Central memory CD4-positive, alpha-beta T cell (primary cell): ENCODE measurements at regions not wholly inside any gene's neighbourhood (a gene's known extent, or its start where the extent isn't known, plus 50 kb on each side); places are given as distances from the start of the nearest gene placed in this dataset.
"Not testable (repeated sequence)": the region's sequence is repeated elsewhere in the genome, so short reads cannot be mapped to it uniquely, and the experiment has no call there.

ENCODE experiments used
- DNase-seq: peaks from one replicate; pipeline ENCODE4 v3.0.0; 2022

DNA sequence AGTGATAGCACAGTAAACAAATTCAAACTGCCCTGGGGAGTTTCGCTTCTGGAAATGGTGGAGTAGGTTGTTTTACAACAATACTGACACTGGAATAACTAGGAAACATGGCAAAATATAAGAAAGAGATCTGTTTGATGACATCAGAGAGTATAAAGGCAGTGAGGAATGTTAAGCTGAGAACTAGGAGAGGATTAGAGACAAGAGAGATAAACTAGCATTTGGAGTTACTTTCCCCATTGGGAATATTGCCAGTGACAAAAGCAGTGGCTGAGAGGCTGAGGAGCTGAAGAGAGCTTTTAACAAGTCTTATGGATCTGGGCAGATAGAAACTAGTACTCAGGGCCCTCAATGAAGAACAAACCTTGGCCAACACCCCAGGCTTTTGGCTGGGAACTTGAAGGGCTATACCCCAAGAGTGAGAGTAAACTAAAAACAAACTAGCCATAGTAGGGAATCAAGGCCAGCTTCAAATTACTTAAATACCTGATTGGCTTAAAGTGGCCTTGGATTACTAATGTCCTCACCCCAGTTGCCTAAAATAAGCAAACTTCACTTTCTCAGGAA lies 280.4 kb downstream of the KLF13 start:
- no peak for DNase-seq

DNA sequence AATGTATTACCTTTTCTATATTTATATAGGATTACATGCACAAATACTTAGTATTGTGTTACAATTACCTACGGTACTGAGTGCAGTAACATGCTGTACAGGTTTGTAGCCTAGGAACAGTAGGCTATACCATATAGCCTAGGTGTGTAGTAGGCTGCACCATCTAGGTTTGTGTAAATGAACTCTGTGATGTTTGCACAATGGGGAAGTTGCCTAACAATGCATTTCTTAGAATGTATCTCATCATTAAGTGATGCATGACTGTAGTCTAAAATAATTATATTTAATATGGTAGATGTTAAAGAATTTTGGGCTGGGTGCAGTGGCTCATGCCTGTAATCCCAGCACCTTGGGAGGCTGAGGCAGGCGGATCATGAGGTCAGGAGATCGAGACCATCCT lies 281.0 kb downstream of the KLF13 start:
- DNase-seq = no peak

DNA sequence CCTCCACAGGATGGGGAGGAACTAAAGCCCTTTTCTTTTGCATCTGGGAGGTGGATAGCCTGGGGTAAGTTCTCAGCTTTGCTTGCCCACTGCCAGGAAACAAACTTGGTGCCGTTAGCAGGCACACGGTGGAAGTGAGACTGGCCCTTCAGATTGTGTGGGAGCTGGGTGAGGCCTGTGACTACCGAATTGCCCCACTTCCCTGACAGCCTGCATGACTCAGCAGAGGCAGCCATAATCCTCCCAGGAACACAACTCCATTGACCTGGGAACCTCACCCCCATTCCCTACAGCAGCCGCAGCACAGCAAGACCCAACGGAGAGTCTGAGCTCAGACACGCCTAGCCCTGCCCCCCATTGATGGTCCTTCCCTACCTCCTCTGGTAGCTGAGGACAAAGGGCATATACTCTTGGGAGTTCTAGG lies 282.6 kb downstream of the KLF13 start:
- no peak for DNase-seq

DNA sequence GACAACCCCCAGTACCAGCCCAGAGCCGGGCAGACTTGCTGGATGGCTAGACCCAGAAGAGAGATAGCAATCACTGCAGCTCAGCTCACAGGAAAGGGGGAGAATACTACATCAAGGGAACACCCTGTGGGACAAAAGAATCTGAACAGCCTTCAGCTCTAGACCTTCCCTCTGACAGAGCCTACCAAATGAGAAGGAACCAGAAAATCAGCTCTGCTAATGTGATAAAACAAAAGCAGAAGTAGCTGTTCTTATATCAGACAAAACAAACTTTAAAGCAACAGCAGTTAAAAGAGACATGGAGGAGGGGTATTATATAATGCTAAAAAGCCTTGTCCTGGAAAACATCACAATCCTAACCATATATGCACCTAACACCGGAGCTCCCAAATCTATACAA lies 283.3 kb downstream of the KLF13 start:
- no peak for DNase-seq

DNA sequence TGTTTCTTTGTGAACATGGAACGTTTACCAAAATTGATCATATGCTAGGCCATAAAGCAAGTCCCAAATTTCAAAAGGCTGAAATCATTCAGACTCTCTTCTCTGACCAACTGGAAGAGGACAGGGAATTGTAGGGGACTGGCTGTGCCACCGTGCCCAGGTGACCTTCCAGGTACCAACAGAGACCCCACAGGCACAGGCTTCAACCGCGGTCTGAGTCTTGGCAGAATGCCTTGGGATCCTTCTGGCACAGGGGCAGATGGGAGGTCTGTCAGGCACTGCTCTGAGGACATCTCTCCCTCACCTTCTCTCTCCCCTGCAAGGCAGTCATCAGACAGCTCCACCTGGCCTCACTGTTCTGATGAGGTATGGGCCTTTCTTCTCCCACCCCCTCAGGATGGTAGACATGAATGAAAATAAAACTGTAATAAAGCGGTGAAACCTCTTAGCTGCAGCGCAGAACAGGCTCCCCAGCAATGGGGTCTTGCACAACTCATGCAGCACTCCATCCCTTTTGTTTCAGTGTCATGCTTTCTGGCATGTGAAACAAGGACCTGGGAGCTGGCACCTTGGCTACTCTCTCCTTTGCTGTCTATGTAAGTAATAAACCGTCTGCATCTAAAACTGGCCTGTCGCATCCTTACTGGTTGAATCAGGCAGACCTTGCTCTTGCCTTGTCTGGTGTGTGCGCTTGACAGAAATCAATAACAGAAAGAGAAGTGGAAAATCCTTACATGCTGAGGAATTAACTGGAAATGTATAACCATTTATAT lies 289.2 kb downstream of the KLF13 start:
- no peak for DNase-seq

DNA sequence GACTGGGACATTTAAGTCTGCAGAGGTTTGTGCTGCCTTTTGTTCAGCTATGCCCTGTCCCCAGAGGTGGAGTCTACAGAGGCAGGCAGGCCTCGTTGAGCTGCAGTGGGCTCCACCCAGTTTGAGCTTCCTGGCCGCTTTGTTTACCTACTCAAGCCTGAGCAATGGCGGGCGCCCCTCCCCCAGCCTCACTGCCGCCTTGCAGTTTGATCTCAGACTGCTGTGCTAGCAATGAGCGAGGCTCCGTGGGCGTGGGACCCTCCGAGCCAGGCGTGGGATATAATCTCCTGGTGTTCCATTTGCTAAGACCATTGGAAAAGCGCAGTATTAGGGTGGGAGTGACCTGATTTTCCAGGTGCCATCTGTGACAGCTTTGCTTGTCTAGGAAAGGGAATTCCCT lies 296.7 kb downstream of the KLF13 start:
- not testable (repeated sequence) for DNase-seq

DNA sequence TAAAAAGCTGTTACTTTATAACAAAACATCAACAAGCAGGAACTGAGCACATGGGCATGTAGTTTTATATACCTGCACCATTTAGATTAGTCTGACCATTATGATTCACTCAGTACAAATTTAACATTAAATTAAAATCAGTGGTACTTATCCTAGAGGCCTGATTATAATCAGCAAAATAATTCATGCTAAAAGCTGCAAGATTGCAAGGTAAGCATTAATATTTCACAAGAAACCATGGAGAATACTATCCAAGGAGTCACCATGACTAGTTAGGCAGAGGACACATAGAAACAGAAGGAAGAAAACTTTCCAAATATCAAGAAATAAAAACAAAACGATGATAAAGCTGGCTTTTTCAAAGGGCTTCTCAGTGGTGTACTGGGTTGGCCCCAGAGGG lies 297.5 kb downstream of the KLF13 start:
- DNase-seq = not testable (repeated sequence)

DNA sequence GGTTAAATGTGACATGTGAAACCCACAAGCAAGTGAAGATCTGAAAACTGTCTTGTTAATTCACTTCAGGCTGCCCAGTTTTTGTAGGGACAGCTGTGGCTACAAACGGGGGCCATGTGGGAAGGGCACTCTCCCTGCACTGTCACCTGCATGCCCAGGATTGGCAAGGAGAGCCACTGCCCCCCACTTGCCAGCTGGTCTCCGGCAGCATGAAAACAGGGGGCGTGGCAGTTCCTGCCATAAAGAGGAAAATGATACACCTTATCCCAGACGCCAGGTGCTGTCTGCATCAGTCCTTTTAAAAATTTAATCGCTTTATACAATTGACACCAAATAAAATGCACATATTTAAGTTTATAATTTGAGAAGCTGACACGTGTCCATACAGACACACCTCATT lies 309.1 kb downstream of the KLF13 start:
- not testable (repeated sequence) for DNase-seq

DNA sequence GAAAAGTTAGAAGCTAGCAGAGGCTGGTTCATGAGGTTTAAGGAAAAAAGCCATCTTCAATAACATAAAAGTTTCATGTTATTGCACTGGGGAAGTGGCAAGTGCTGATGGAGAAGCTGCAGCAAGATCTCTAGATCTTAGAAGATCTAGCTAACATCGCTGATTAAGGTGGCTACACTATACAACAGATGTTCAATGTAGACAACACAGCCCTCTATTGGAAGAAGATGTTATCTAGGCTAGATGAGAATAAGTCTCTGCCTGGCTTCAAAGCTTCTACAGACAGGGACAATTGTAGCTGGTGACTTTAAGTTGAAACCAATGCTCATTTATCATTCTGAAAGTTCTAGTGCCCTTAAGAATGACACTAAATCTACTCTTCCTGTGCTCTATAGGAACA lies 310.3 kb downstream of the KLF13 start:
- DNase-seq = not testable (repeated sequence)

DNA sequence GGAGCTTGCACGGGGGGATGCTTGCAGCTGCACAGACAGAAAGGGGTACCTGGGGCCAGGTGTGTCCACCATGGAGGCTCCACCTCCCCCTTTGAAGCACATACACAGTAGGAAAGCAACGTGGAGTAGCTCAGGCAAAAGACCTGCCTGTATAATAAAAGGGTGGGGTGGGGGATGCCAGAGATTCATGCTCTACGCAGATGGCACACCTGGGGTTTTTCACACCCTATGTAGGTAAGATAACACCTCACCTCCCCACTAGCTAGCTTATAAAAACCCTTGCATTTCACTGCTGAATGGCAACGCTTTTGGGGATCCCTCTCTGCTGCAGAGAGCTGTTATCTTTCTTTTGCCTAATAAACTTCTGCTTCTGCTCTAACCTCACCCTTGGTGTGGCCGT lies 317.3 kb downstream of the KLF13 start:
- not testable (repeated sequence) for DNase-seq

DNA sequence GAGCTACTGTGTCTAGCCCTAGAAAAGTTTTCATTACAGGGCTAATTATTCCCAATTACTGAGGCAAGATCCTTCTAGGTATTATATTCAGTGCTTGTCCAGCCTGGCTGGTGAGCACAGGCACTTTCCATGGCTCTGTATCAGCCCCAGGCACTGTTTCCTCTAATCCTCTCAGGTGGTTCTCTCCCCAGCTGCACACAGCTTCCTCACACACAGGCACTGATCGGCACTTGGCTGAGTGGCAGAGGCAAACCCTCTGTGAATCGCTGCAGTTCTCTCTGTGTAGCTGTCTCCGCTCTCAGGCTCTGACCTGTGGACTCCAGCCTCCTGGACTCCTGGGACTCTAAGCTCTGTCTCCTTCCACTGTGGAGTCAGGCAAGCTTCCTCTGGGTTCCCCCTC lies 318.1 kb downstream of the KLF13 start:
- DNase-seq = not testable (repeated sequence)

DNA sequence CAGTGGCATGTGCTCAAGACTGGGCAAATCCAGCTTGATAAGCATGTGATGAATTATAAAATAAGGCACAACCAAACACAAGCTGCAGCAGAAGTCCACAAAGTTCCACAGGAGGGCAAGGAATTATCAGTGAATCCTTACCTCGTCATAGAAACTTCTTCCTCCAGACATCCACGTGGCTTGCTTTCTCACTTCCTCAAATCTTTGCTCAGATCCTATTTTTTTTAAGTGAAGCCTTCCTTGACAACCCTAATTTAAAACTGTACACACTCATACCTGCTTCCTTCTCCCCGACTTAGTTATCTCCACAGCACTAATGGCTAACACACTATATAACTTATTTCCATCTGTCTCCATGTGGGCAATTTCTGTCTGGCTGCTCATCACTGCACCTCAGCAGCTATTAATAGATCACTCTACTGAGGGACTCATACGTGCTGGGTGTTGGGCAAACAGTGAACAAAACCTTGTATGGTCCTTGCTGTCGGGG lies 320.7 kb downstream of the KLF13 start:
- not testable (repeated sequence) for DNase-seq

DNA sequence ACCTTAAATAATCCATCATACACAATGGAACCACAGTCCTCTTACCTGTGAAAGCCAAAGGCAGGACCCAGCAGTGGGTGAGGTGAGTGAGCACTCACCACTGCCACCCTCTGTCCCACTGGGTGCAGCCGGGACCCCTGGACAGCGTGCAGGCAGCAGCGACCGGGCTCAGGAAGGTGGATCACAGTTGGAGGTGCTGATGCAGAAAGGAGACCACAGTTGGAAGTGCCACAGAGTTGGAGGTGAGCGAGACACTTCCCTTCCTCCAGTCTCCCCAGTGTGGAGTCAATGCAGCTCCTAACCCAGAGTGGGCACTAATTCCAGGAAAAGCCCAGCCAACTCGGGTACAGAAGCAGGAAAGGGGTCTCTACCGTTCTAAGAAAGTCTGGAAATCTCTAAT lies 323.0 kb downstream of the KLF13 start:
- not testable (repeated sequence) for DNase-seq

DNA sequence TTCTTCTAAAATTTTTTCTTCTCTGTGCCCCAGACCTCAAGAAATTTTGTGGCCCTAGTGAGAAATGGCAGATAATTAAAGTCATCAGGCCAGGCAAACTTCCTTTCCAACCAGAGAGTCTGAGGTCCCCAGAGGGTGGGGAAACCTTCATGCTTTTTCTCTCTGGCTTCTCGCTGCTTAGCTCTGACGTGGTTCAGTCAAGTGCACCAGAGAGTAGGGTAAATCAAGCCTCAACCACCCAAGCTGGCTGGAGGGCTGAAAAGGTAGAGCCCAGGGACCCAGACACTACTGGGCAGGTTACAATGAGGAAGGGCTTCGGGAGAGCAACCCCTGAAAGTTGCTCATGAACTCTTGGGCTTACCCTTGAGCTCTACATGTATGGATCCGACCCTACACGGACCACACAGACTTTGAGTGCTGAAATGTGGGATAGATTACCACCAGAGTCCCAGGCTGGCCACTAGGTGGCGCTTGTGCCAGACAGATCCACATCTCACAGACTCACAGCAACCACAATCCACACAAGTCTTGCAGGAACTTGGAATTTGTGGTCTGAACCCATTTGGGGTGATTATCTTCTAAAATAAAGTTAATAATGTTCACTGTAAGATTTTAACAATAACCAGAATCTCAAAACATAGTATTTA lies 323.5 kb downstream of the KLF13 start:
- peak; percentile 29 for DNase-seq

DNA sequence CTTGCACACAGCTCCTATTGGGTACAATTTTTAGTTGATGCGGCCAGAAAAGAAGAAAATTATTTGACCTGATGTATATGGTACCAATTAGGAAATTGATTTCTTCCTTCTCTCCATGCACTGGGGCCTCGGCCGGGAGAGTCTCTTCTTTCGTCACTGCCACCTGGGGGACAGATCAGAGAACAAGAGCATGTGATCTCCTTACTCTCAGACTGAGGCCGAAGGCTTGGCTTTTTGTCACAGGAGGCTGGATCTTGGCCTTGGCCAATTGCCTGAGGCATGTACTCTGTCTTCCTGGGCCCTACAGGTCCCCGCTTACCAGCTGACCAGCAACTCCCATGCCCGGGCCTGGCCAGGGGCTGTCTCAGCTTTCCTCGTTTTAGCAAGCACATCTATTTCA lies 330.3 kb downstream of the KLF13 start:
- not testable (repeated sequence) for DNase-seq

DNA sequence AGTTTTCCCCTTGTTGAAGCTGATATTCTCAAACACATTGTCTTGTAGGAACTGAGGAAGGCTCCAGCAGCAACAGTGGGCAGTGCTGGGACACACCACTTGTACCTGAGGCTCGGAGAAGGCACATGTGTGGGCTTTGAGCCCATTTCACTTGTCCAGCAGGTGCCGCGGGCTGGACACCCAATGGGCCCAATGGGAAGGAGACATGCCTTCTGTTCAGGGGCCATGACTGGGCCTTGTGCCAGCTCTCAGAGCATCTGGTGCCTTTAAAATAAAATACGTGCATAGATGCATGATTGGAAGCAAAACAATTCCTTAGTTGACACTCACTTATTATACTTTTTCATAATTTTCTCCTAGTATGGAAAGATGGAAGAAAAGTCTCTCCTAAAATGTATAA lies 334.2 kb downstream of the KLF13 start:
- DNase-seq = no peak

DNA sequence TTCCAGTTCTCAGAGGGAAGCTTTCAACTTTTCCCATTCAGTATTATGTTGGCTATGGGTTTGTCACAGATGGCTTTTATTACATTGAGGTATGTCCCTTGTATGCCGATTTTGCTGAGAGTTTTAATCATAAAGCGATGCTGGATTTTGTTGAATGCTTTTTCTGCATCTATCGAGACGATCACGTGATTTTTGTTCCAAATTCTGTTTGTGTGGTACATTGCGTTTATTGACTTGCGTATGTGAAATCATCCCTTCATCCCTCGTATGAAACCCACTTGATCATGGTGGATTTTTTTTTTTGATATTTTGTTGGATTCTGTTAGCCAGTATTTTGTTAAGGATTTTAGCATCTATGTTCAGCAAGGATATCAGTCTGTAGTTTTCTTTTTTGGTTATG lies 339.1 kb downstream of the KLF13 start:
- DNase-seq = not testable (repeated sequence)

DNA sequence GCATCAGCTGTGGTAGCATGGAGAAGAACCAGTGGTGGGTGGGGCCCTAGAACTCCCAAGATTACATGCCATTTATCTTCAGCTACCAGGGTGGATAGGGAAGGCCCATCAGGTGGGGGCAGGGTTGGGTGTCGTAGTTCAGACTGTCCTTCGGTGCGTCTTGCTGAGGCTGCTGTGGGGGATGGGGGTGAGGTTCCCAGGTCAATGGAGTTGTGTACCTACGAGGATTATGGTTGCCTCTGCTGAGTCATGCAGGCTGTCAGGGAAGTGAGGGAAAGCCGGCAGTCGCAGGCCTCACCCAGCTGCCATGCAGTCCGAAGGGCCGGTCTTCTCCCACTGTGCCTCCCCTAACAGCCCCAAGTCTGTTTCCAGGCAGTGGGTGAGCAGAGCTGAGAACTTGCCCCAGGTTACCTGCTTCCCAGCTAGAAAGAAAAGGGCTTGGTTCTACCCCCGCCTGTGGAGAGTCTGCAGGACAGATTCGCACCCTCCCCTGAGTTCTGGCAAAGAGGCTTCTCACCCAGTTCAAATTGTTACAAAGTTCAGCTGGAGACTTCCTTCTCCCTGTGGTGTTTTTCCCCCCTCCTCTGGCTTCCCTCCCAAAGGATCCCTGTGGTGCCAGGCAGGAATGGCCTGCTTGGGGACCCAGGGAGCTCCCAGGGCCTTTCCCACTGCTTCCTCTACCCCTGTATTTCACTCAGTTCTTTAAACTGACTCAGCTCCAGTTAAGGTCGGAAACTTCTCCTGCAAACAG lies 342.7 kb downstream of the KLF13 start:
- not testable (repeated sequence) for DNase-seq

DNA sequence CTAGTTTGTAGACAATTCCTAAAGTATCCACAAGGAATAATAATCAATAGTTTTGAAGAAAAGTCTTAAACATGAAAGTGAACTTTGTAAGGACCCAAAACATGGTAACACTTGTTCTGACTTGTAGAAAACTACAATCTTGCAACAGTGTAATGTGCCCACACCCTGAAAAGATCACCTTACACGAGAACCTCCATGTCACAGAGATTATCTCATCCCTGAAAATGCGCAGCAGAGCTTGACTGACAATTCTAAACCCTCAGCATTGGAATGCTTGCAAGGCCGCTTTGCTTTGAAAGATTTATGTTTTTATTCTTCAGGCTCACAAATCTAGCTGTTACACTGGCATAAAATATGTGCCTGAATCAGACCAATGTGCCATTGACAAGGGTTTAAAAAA lies 346.6 kb downstream of the KLF13 start:
- DNase-seq = not testable (repeated sequence)

DNA sequence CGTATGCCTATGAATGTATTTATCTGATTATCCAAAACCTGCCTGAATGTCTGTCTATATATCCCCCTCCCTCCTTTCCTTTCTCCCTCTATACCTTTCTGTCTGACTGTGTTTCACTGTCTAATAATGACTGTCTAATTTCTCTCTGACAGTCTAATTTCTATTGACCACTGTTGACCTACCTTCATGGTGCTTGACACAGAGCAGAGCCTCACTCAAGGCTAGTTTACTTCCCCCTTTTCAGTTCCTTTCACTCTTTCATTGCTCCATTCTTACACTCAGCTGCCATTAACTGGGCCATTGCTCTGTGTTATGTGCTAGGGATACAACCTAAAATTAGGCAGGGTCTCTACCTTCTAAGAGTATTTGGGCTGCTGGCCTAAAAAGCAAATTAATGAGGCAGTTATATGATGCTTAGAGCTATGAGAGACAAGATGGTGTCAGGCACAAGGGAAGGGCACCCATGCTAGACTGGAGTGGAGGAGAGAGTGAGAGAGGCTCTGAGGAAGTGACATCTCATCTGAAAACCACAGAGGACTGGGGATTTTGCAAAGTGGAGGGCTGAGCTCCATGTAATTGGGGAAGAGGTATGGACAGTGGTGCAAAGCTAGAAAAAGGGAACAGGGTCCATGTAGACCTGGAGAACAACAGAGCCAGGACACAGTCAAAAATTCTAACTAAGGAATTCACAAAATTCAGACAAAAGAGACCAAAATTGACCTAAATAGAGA lies 348.6 kb upstream of the CHRNA7 start:
- DNase-seq = not testable (repeated sequence)

DNA sequence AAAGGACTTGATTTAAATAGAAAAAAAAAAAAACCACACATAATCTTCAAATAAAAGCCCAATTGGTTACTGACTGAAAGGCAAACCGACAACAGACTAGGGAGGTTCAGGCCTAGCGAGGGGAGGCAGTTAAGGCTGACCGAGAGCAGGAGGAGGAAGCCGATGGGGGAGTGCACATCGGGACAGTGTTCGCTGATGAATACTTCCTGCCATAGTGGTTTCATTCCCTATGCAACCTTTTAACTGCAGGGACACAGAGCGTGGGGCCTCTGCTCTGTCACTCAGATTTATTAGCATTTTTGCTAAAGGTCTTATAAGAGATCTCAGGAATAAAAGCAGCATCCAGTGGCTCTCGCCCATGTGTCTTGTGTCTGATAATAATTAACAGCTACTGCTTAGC lies 343.2 kb upstream of the CHRNA7 start:
- DNase-seq = not testable (repeated sequence)

DNA sequence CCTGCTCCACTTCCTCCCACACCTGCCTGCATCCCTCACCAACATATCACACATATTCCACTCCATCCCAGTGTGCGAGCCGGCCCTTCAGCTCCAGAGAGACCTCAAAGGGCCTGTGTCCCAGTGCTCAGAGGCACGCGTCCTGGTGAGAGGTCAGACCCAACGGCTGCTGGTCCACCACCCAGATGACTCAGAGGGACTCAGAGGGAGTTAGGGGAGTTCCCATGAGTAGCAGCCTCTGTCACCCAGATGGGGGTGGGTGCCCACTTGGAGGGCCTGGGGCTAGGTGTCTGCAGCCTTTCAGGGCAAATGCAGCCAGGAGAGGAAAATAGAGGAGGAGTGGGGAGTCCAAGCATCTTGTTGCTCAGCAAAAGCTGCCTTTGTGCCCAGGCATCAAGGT lies 333.8 kb upstream of the CHRNA7 start:
- DNase-seq = not testable (repeated sequence)
